ENCODE measurements at regions not wholly inside any gene's neighbourhood (a gene's known extent, or its start where the extent isn't known, plus 50 kb on each side); places are given as distances from the start of the nearest gene placed in this dataset.

DNA sequence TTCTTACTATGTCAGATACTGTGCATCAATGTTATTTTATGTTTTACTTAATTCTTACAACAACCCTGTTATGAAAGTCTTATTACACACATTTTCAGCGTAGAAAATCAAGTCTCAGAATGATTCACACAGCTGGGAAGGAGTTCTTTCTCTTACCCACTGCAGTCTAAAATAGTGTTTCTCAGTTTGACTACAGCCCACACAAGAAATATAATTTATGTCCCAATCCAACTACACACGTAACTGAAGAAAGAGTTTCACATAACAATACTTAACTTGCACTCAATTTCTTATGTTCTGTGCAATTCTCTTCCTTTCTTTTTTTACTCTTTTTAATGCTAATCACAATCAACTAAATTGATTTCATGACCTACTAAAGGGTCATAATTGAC, 252.8 kb upstream of the ADGRL2 start:
- TF ChIP-seq, protein P1, sequence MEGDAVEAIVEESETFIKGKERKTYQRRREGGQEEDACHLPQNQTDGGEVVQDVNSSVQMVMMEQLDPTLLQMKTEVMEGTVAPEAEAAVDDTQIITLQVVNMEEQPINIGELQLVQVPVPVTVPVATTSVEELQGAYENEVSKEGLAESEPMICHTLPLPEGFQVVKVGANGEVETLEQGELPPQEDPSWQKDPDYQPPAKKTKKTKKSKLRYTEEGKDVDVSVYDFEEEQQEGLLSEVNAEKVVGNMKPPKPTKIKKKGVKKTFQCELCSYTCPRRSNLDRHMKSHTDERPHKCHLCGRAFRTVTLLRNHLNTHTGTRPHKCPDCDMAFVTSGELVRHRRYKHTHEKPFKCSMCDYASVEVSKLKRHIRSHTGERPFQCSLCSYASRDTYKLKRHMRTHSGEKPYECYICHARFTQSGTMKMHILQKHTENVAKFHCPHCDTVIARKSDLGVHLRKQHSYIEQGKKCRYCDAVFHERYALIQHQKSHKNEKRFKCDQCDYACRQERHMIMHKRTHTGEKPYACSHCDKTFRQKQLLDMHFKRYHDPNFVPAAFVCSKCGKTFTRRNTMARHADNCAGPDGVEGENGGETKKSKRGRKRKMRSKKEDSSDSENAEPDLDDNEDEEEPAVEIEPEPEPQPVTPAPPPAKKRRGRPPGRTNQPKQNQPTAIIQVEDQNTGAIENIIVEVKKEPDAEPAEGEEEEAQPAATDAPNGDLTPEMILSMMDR (IDR thresholded peaks at IDR 0.05; ENCODE audit: insufficient read depth, low read length): no peak
- TF ChIP-seq REST (IDR thresholded peaks at IDR 0.05; ENCODE audit: insufficient replicate concordance, low read depth): no peak
- no peak for TF ChIP-seq GABPA (IDR thresholded peaks at IDR 0.05; ENCODE audit: low read depth)
